Endothelial cell of umbilical vein (primary cell): ENCODE measurements at regions not wholly inside any gene's neighbourhood (a gene's known extent, or its start where the extent isn't known, plus 50 kb on each side); places are given as distances from the start of the nearest gene placed in this dataset.

Experiments
- CTCF ChIP-seq, 2 donors: IDR thresholded peaks; 1 replicate in 1 of 2; 2 replicates in 1 of 2; pipeline ENCODE4 v1.5.1; 2011; ENCODE audit warnings: low read length in 2 of 2, mild to moderate bottlenecking in 2 of 2, moderate library complexity in 2 of 2, control low read depth in 1 of 2, inconsistent platforms in 1 of 2, low read depth in 1 of 2; ENCODE audit not compliant: insufficient read depth in 1 of 2; ENCODE audit errors: extremely low read depth in 1 of 2
- EZH2 ChIP-seq: IDR thresholded peaks from 2 replicates; pipeline ENCODE4 v1.6.1; 2012; ENCODE audit warnings: borderline replicate concordance, low read depth, mild to moderate bottlenecking, moderate library complexity, low read length, inconsistent platforms; ENCODE audit not compliant: severe bottlenecking
- FOS ChIP-seq: IDR thresholded peaks from 2 replicates; pipeline ENCODE4 v1.6.1; 2011; ENCODE audit warnings: mild to moderate bottlenecking, low read length, moderate library complexity, borderline replicate concordance; ENCODE audit not compliant: insufficient read depth
- GATA2 ChIP-seq: IDR thresholded peaks from 2 replicates; pipeline ENCODE4 v1.7.0; 2011; ENCODE audit warnings: low read depth, mild to moderate bottlenecking, moderate library complexity, mixed read lengths, low read length; ENCODE audit not compliant: insufficient read length, insufficient read depth
- JUN ChIP-seq: IDR thresholded peaks from 2 replicates; pipeline ENCODE4 v1.6.1; 2011; ENCODE audit warnings: borderline replicate concordance, low read depth; ENCODE audit not compliant: insufficient read length, insufficient read depth
- MYC ChIP-seq: IDR thresholded peaks from one replicate; pipeline ENCODE4 v1.6.1; 2011; ENCODE audit warnings: mild to moderate bottlenecking, low read depth, low read length
- POLR2A ChIP-seq: IDR thresholded peaks from 2 replicates; pipeline ENCODE4 v1.6.1; 2012; ENCODE audit warnings: low read depth, mild to moderate bottlenecking, control low read depth, low read length
- POLR2AphosphoS5 ChIP-seq: IDR thresholded peaks from 2 replicates; pipeline ENCODE4 v1.6.1; 2012; ENCODE audit warnings: low read depth, mild to moderate bottlenecking, control low read depth, low read length, moderate library complexity; ENCODE audit not compliant: insufficient read depth
- TF ChIP-seq, protein P1 (sequence below): IDR thresholded peaks from 2 replicates; pipeline ENCODE4 v1.6.1; 2011; ENCODE audit not compliant: insufficient read depth, insufficient read length

GRCh38 chr4:186876961-186877626, 153.4 kb upstream of the FAT1 start:
- TF ChIP-seq CTCF (IDR thresholded peaks at IDR 0.05; ENCODE audit: extremely low read depth in 1 of 2, insufficient read depth in 1 of 2, low read depth in 1 of 2, low read length in 2 of 2) (no peak), POLR2A (no peak), POLR2AphosphoS5 (no peak), EZH2 (no peak), GATA2 (no peak), JUN (no peak), MYC (no peak), FOS (no peak)
- TF ChIP-seq, protein P1, sequence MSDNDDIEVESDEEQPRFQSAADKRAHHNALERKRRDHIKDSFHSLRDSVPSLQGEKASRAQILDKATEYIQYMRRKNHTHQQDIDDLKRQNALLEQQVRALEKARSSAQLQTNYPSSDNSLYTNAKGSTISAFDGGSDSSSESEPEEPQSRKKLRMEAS, result no peak
